MM.1S (cell line): ENCODE measurements at regions not wholly inside any gene's neighbourhood (a gene's known extent, or its start where the extent isn't known, plus 50 kb on each side); places are given as distances from the start of the nearest gene placed in this dataset.

ENCODE experiments used
- EZH2 ChIP-seq: fragments of 300-600 bp; sonication (generic); optimal IDR thresholded peaks from 2 replicates; pipeline ENCODE3; 2017; ENCODE audit warnings: low read depth, mild to moderate bottlenecking, antibody characterized with exemption, low read length, mixed read lengths
- EZH2phosphoT487 ChIP-seq: fragments of 300-600 bp; sonication (generic); IDR thresholded peaks from 2 replicates; pipeline ENCODE4 v1.6.1; 2018; ENCODE audit warnings: antibody characterized with exemption, low read length
- TF ChIP-seq, protein P1 (sequence below): fragments of 300-600 bp; sonication (generic); IDR thresholded peaks from 2 replicates; pipeline ENCODE4 v1.5.1; 2016; ENCODE audit warnings: antibody characterized with exemption, low read length, mixed read lengths

DNA sequence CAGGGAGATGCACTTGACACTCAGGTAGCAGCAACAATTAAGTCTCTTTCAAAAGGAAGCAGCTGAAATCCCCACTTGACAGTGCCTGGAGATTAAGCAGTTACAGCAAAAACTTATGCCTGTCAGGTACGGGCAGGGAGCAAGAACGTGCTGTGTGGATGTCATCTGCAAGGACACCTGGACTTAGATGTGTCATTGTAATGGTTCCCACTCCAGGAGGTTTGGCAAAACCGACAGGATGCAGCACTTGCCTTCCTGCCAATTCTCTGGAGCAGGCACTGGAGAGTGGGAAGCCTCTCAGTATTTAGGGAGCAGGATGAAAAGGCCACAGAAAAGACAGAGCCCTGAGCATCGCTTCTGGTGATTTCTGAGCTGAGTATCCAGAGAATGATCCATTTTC is 292.4 kb downstream of the PDCD6IP start:
- TF ChIP-seq, protein P1, sequence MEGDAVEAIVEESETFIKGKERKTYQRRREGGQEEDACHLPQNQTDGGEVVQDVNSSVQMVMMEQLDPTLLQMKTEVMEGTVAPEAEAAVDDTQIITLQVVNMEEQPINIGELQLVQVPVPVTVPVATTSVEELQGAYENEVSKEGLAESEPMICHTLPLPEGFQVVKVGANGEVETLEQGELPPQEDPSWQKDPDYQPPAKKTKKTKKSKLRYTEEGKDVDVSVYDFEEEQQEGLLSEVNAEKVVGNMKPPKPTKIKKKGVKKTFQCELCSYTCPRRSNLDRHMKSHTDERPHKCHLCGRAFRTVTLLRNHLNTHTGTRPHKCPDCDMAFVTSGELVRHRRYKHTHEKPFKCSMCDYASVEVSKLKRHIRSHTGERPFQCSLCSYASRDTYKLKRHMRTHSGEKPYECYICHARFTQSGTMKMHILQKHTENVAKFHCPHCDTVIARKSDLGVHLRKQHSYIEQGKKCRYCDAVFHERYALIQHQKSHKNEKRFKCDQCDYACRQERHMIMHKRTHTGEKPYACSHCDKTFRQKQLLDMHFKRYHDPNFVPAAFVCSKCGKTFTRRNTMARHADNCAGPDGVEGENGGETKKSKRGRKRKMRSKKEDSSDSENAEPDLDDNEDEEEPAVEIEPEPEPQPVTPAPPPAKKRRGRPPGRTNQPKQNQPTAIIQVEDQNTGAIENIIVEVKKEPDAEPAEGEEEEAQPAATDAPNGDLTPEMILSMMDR, result no peak
- TF ChIP-seq EZH2 (no peak), EZH2phosphoT487 (no peak)
